ENCODE measurements at regions not wholly inside any gene's neighbourhood (a gene's known extent, or its start where the extent isn't known, plus 50 kb on each side); places are given as distances from the start of the nearest gene placed in this dataset.
"Not testable (repeated sequence)": the region's sequence is repeated elsewhere in the genome, so short reads cannot be mapped to it uniquely, and the experiment has no call there.

- H3K9ac ChIP-seq: no peak overlapping the region
- H3K4me1 ChIP-seq: no peaks in the 10 kb centered on the region
- no peak overlapping the region for H2AFZ ChIP-seq
- H3K36me3 ChIP-seq (ENCODE audit: control insufficient read depth, insufficient read depth, low read length): no peaks in the 10 kb centered on the region
- H3K4me2 ChIP-seq (ENCODE audit: low read length): no peak overlapping the region
- H3K79me2 ChIP-seq: no peaks in the 10 kb centered on the region
- no peaks in the 10 kb centered on the region for H3K27me3 ChIP-seq (ENCODE audit: control insufficient read depth, insufficient read depth, low read length)
- TF ChIP-seq, protein P1, sequence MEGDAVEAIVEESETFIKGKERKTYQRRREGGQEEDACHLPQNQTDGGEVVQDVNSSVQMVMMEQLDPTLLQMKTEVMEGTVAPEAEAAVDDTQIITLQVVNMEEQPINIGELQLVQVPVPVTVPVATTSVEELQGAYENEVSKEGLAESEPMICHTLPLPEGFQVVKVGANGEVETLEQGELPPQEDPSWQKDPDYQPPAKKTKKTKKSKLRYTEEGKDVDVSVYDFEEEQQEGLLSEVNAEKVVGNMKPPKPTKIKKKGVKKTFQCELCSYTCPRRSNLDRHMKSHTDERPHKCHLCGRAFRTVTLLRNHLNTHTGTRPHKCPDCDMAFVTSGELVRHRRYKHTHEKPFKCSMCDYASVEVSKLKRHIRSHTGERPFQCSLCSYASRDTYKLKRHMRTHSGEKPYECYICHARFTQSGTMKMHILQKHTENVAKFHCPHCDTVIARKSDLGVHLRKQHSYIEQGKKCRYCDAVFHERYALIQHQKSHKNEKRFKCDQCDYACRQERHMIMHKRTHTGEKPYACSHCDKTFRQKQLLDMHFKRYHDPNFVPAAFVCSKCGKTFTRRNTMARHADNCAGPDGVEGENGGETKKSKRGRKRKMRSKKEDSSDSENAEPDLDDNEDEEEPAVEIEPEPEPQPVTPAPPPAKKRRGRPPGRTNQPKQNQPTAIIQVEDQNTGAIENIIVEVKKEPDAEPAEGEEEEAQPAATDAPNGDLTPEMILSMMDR (IDR thresholded peaks at IDR 0.05): no peak
- H3K4me3 ChIP-seq (ENCODE audit: low read depth, low read length): no peak overlapping the region
- H3K9me3 ChIP-seq (ENCODE audit: control insufficient read depth, low read length): no peaks in the 10 kb centered on the region
- no peak overlapping the region for H3K27ac ChIP-seq
These were observed 62.7 kb upstream of the ZNF267 start for GRCh38 chr16:31810863-31811262.

DNA sequence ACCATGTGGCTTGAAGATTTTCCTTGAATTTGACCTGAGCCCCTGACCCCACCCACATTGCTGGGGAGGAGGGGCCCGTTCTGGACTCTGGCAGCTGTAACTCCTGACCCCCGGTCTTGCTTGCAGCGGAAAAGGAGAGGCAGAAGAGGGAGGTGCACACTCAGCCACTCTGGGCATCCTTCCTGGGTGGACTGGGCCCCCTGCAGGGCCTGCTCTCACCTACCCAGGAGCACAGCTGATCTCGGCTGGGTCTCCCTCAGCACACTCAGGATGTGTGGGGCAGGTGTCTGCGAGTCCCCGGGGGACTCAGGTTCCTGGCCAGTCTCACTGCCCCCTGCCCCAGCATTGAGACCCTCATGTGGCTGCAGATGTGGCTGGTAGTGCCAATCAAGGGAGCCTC lies 57.5 kb upstream of the ZNF267 start:
- H3K27me3 ChIP-seq (ENCODE audit: control insufficient read depth, insufficient read depth, low read length); H3K4me3 ChIP-seq (ENCODE audit: low read depth, low read length); H3K36me3 ChIP-seq (ENCODE audit: control insufficient read depth, insufficient read depth, low read length); H3K9me3 ChIP-seq (ENCODE audit: control insufficient read depth, low read length); H3K27ac ChIP-seq; H2AFZ ChIP-seq; H3K4me1 ChIP-seq; H3K79me2 ChIP-seq; H3K9ac ChIP-seq; H3K4me2 ChIP-seq (ENCODE audit: low read length): not testable (repeated sequence)

DNA sequence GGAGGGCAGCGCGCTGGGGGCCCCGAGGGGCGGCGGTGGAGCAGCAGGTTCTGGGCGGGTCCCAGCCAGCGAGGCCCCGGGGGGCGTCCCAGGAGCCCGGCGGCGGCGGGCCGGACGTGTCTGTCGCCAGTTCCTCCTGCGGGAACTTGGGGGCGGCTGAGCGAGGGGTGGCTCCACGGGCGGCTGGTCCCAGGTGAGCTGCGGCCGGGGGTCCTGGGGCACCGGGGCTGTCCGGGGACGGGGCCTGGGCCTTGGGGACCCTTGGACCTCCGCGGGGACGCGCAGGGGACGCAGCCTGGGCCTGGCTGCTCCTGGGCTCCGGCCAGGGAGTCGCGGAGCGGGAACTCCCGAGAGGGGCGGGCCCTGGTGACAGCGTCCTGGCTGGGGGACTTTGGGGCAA lies 54.2 kb upstream of the ZNF267 start:
- no peak overlapping the region for H2AFZ ChIP-seq
- no peaks in the 10 kb centered on the region for H3K27me3 ChIP-seq (ENCODE audit: control insufficient read depth, insufficient read depth, low read length)
- TF ChIP-seq, protein P1 (IDR thresholded peaks at IDR 0.05): no peak
- no peak overlapping the region for H3K9ac ChIP-seq
- no peak overlapping the region for H3K4me3 ChIP-seq (ENCODE audit: low read depth, low read length)
- no peaks in the 10 kb centered on the region for H3K79me2 ChIP-seq
- H3K27ac ChIP-seq: no peak overlapping the region
- no peaks in the 10 kb centered on the region for H3K9me3 ChIP-seq (ENCODE audit: control insufficient read depth, low read length)
- no peaks in the 10 kb centered on the region for H3K4me1 ChIP-seq
- no peak overlapping the region for H3K4me2 ChIP-seq (ENCODE audit: low read length)
- no peaks in the 10 kb centered on the region for H3K36me3 ChIP-seq (ENCODE audit: control insufficient read depth, insufficient read depth, low read length)

DNA sequence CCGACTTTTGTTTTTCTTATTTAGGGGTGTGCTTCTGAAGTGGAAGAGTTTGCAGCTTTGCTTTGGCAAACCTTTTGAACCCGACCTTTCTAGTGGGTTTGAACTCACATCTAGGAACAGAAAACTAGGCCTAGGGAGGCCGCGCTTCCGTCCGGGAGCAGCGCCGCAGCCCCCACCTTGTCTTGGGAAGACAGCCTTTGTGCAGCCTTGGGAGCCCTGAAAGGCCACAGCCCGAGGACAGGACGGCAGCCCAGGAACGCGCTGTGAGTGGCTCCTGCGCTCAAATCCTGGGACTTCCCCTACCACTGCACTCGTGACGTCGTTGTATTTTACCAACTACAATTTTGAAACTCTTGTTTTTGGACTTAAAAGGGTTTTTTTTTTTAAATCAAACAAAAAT lies 53.7 kb upstream of the ZNF267 start:
- H3K4me3 ChIP-seq (ENCODE audit: low read depth, low read length): no peak overlapping the region

More for the DNA sequence above, 53.7 kb upstream of the ZNF267 start:
- Histone ChIP-seq H3K27me3 (ENCODE audit: control insufficient read depth, insufficient read depth, low read length) (no peaks in the 10 kb centered on the region), H3K9me3 (ENCODE audit: control insufficient read depth, low read length) (no peaks in the 10 kb centered on the region), H3K79me2 (no peaks in the 10 kb centered on the region), H3K27ac (no peak overlapping the region), H3K4me2 (ENCODE audit: low read length) (no peak overlapping the region), H2AFZ (no peak overlapping the region), H3K36me3 (ENCODE audit: control insufficient read depth, insufficient read depth, low read length) (no peaks in the 10 kb centered on the region), H3K4me1 (no peaks in the 10 kb centered on the region), H3K9ac (no peak overlapping the region)
- TF ChIP-seq, protein P1 (IDR thresholded peaks at IDR 0.05): no peak

All from parathyroid adenoma (tissue), 2 donors.